GM21717 (cell line): ENCODE measurements at regions not wholly inside any gene's neighbourhood (a gene's known extent, or its start where the extent isn't known, plus 50 kb on each side); places are given as distances from the start of the nearest gene placed in this dataset.

Experiments
- ATAC-seq: cut with Tn5 transposase; IDR thresholded peaks from one replicate; pipeline ENCODE4 v1.9.1; 2021; ENCODE audit warnings: mild to moderate bottlenecking, moderate library complexity; ENCODE audit not compliant: unreplicated experiment

- ATAC-seq = no peak
Observed at GRCh38 chr6:14620522-14620921, 502.9 kb downstream of the CD83 start.

GRCh38 chr6:14621518-14621917 lies 503.9 kb downstream of the CD83 start:
- no peak for ATAC-seq

GRCh38 chr6:14622085-14622484 lies 504.5 kb downstream of the CD83 start:
- no peak for ATAC-seq

- ATAC-seq = no peak
Observed at GRCh38 chr6:14622909-14623505, 505.4 kb downstream of the CD83 start.

GRCh38 chr6:14625173-14625895 lies 507.8 kb downstream of the CD83 start:
- no peak for ATAC-seq

GRCh38 chr6:14626556-14626955 lies 509.0 kb downstream of the CD83 start:
- ATAC-seq = no peak

- ATAC-seq = no peak
Observed at GRCh38 chr6:14630016-14630415, 512.4 kb downstream of the CD83 start.

- no peak for ATAC-seq
Observed at GRCh38 chr6:14633479-14633878, 515.9 kb downstream of the CD83 start.

GRCh38 chr6:14634072-14634471 lies 516.5 kb downstream of the CD83 start:
- no peak for ATAC-seq

- ATAC-seq = no peak
Observed at GRCh38 chr6:14635195-14635594, 517.6 kb downstream of the CD83 start.

GRCh38 chr6:14635934-14636591 lies 518.5 kb downstream of the CD83 start:
- ATAC-seq = peak; percentile 68

GRCh38 chr6:14638435-14638905 lies 520.9 kb downstream of the CD83 start:
- no peak for ATAC-seq

- no peak for ATAC-seq
Observed at GRCh38 chr6:14638906-14639761, 521.6 kb downstream of the CD83 start.

GRCh38 chr6:14639983-14640599 lies 522.5 kb downstream of the CD83 start:
- ATAC-seq = no peak

- ATAC-seq = no peak
Observed at GRCh38 chr6:14640631-14641030, 523.1 kb downstream of the CD83 start.

GRCh38 chr6:14641423-14642135 lies 524.0 kb downstream of the CD83 start:
- ATAC-seq = no peak

GRCh38 chr6:14642136-14642505 lies 524.5 kb downstream of the CD83 start:
- ATAC-seq = no peak

- no peak for ATAC-seq
Observed at GRCh38 chr6:14642842-14643241, 525.3 kb downstream of the CD83 start.

GRCh38 chr6:14644381-14644780 lies 526.8 kb downstream of the CD83 start:
- no peak for ATAC-seq

- ATAC-seq = no peak
Observed at GRCh38 chr6:14645221-14645620, 527.6 kb downstream of the CD83 start.
